ENCODE measurements at regions not wholly inside any gene's neighbourhood (a gene's known extent, or its start where the extent isn't known, plus 50 kb on each side); places are given as distances from the start of the nearest gene placed in this dataset.

DNA sequence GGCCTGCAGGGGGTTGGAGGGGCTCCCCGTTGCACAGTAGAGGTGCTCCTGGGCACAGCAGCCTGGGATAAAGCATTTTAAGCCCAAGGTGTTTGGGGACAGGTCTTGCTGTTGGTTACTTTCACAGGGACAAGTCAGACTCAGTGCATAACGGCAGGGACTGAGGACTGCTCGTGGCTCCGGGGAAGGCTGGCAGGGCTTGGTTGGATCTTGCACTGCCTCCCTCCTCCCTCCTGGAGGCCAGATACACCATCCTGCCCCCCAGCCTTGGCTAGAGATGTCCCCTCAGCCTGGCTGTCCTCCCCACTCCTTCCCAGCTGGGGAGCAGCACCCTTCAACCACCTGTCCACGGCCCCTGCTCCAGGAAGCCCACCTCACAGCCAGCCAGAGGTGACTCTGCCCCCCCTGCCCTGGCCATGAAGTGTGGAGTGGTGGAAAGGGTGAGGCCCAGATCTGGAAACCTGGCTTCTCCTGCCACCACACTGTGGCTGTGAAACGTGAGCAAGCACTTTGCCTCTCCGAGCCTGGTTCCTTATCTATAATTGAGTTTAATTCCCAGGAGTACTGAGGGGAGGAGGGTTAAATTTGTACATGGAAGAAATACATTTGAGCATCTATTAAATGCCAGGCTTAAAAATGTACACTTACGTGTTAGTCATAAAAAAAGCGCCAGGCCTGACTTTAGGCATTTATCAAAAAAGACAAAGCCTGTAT lies 67.1 kb upstream of the TAF1B start:
- Histone ChIP-seq H2AFZ (ENCODE audit: low read depth, low read length) (no peak overlapping the region), H3K27me3 (ENCODE audit: insufficient read depth, low read length, poor library complexity) (peaks cover 2% of the 10 kb centered on the region), H3K27ac (ENCODE audit: low read length) (no peak overlapping the region), H3K36me3 (ENCODE audit: insufficient read depth, low read length) (no peaks in the 10 kb centered on the region), H3K9ac (ENCODE audit: low read depth, low read length) (no peak overlapping the region), H3K4me3 (ENCODE audit: low read depth in 1 of 2, low read length in 2 of 2) (no peak overlapping the region), H3K9me3 (ENCODE audit: insufficient read depth, low read length, severe bottlenecking) (no peaks in the 10 kb centered on the region), H3K4me1 (ENCODE audit: insufficient read depth, low read length) (peaks cover 19% of the 10 kb centered on the region), H3K4me2 (ENCODE audit: insufficient read depth, low read length) (no peak overlapping the region), H4K20me1 (ENCODE audit: insufficient read depth, low read length) (no peaks in the 10 kb centered on the region), H3K79me2 (ENCODE audit: insufficient read depth, low read length) (no peaks in the 10 kb centered on the region)
- ATAC-seq (ENCODE audit: insufficient read depth, low read depth) (no peak), DNase-seq (no peak)
- TF ChIP-seq, protein P1, sequence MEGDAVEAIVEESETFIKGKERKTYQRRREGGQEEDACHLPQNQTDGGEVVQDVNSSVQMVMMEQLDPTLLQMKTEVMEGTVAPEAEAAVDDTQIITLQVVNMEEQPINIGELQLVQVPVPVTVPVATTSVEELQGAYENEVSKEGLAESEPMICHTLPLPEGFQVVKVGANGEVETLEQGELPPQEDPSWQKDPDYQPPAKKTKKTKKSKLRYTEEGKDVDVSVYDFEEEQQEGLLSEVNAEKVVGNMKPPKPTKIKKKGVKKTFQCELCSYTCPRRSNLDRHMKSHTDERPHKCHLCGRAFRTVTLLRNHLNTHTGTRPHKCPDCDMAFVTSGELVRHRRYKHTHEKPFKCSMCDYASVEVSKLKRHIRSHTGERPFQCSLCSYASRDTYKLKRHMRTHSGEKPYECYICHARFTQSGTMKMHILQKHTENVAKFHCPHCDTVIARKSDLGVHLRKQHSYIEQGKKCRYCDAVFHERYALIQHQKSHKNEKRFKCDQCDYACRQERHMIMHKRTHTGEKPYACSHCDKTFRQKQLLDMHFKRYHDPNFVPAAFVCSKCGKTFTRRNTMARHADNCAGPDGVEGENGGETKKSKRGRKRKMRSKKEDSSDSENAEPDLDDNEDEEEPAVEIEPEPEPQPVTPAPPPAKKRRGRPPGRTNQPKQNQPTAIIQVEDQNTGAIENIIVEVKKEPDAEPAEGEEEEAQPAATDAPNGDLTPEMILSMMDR (IDR thresholded peaks at IDR 0.05; ENCODE audit: borderline replicate concordance, extremely low read depth, low read length, poor library complexity, severe bottlenecking): no peak

DNA sequence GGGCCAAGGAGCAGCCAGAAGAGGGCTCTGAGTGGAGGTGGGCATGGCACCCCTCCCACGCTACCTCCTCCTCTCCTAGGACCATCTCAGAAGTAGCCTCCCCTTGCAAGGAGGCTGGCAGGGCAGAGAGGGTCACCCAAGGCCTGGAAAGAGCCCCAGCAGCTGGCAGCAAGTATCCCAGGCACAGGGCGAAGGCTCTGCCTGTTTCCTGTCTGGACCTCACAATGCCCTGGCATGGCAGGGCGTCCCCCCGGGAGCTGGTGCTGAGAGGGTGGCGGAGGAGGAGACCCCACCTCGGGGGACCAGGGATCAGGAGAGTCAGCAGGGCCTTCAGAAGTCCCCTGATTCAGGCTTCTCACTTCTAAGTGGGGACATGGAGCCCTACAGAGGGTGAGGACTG lies 66.2 kb upstream of the TAF1B start:
- Histone ChIP-seq H4K20me1 (ENCODE audit: insufficient read depth, low read length) (no peaks in the 10 kb centered on the region), H3K4me2 (ENCODE audit: insufficient read depth, low read length) (no peak overlapping the region), H3K79me2 (ENCODE audit: insufficient read depth, low read length) (no peaks in the 10 kb centered on the region), H3K4me3 (ENCODE audit: low read depth in 1 of 2, low read length in 2 of 2) (no peak overlapping the region), H3K9me3 (ENCODE audit: insufficient read depth, low read length, severe bottlenecking) (no peaks in the 10 kb centered on the region), H3K4me1 (ENCODE audit: insufficient read depth, low read length) (peaks cover 19% of the 10 kb centered on the region), H3K36me3 (ENCODE audit: insufficient read depth, low read length) (no peaks in the 10 kb centered on the region), H3K27ac (ENCODE audit: low read length) (no peak overlapping the region), H3K9ac (ENCODE audit: low read depth, low read length) (no peak overlapping the region), H2AFZ (ENCODE audit: low read depth, low read length) (no peak overlapping the region), H3K27me3 (ENCODE audit: insufficient read depth, low read length, poor library complexity) (peaks cover 2% of the 10 kb centered on the region)
- TF ChIP-seq, protein P1 (IDR thresholded peaks at IDR 0.05; ENCODE audit: borderline replicate concordance, extremely low read depth, low read length, poor library complexity, severe bottlenecking): no peak
- no peak for TF ChIP-seq EZH2 (IDR thresholded peaks at IDR 0.05; ENCODE audit: borderline replicate concordance, low read depth, low read length, severe bottlenecking)
- DNase-seq (no peak), ATAC-seq (ENCODE audit: insufficient read depth, low read depth) (no peak)

DNA sequence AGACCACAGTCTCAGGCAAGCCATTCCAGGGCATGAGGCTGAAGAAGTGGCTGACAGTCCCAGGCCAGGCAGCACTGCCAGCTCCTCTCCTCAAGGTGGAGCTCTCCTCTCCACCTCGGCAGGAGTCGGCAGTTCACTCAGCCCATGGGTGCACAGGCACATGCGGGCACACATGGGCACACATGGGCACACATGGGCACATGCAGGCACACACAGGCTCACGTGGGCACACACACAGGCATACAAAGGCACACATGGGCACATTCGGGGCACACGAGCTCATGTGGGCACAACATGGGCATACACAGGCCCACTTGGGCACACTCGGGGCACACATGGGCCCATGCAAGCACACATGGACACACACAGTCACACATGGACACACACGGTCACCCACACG lies 65.3 kb upstream of the TAF1B start:
- Histone ChIP-seq H4K20me1 (ENCODE audit: insufficient read depth, low read length) (no peaks in the 10 kb centered on the region), H3K9ac (ENCODE audit: low read depth, low read length) (no peak overlapping the region), H3K9me3 (ENCODE audit: insufficient read depth, low read length, severe bottlenecking) (no peaks in the 10 kb centered on the region), H3K4me3 (ENCODE audit: low read depth in 1 of 2, low read length in 2 of 2) (no peak overlapping the region), H3K27me3 (ENCODE audit: insufficient read depth, low read length, poor library complexity) (peaks cover 5% of the 10 kb centered on the region), H3K4me2 (ENCODE audit: insufficient read depth, low read length) (no peak overlapping the region), H3K36me3 (ENCODE audit: insufficient read depth, low read length) (no peaks in the 10 kb centered on the region), H3K4me1 (ENCODE audit: insufficient read depth, low read length) (peaks cover 19% of the 10 kb centered on the region), H3K79me2 (ENCODE audit: insufficient read depth, low read length) (no peaks in the 10 kb centered on the region), H3K27ac (ENCODE audit: low read length) (no peak overlapping the region), H2AFZ (ENCODE audit: low read depth, low read length) (no peak overlapping the region)
- DNase-seq: no peak
- ATAC-seq (ENCODE audit: insufficient read depth, low read depth): no peak; the same call in 2 of the 3 replicates
- TF ChIP-seq, protein P1 (IDR thresholded peaks at IDR 0.05; ENCODE audit: borderline replicate concordance, extremely low read depth, low read length, poor library complexity, severe bottlenecking): peak; percentile 55
- no peak for TF ChIP-seq EZH2 (IDR thresholded peaks at IDR 0.05; ENCODE audit: borderline replicate concordance, low read depth, low read length, severe bottlenecking)
